ENCODE measurements at regions not wholly inside any gene's neighbourhood (a gene's known extent, or its start where the extent isn't known, plus 50 kb on each side); places are given as distances from the start of the nearest gene placed in this dataset.

GRCh38 chr2:118223511-118223991 lies 135.3 kb downstream of the INSIG2 start:
- TF ChIP-seq, protein P1, sequence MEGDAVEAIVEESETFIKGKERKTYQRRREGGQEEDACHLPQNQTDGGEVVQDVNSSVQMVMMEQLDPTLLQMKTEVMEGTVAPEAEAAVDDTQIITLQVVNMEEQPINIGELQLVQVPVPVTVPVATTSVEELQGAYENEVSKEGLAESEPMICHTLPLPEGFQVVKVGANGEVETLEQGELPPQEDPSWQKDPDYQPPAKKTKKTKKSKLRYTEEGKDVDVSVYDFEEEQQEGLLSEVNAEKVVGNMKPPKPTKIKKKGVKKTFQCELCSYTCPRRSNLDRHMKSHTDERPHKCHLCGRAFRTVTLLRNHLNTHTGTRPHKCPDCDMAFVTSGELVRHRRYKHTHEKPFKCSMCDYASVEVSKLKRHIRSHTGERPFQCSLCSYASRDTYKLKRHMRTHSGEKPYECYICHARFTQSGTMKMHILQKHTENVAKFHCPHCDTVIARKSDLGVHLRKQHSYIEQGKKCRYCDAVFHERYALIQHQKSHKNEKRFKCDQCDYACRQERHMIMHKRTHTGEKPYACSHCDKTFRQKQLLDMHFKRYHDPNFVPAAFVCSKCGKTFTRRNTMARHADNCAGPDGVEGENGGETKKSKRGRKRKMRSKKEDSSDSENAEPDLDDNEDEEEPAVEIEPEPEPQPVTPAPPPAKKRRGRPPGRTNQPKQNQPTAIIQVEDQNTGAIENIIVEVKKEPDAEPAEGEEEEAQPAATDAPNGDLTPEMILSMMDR (IDR thresholded peaks at IDR 0.05): no peak
- TF ChIP-seq POLR2A (IDR thresholded peaks at IDR 0.05): no peak
- no peak for TF ChIP-seq EP300 (IDR thresholded peaks at IDR 0.05)

All from ovary (tissue), 3 donors.